K562 (cell line): ENCODE measurements at regions not wholly inside any gene's neighbourhood (a gene's known extent, or its start where the extent isn't known, plus 50 kb on each side); places are given as distances from the start of the nearest gene placed in this dataset.

ENCODE experiments used
- SRF ChIP-seq, 2 experiments: fragments of 250-450, 450-650 bp in 1 of 2; sonication (Bioruptor Pico) in 1 of 2; sonication (generic) in 1 of 2; formaldehyde crosslinking; IDR thresholded peaks; 2 replicates each; pipeline versions ENCODE4 v1.5.0 to v1.5.1; 2020 to 2022; ENCODE audit warnings: mild to moderate bottlenecking in 1 of 2, missing genetic modification reagents in 1 of 2
- ZBTB7A ChIP-seq: IDR thresholded peaks from 2 replicates; pipeline ENCODE4 v1.6.1; 2011; ENCODE audit warnings: low read depth, mild to moderate bottlenecking, low read length, moderate library complexity, borderline replicate concordance; ENCODE audit not compliant: control insufficient read depth
- ZSCAN29 ChIP-seq: fragments of 450-650 bp; IDR thresholded peaks from 2 replicates; pipeline ENCODE4 v1.6.1; 2017
- TF ChIP-seq, protein P1 (sequence below), 2 experiments: IDR thresholded peaks; 2 replicates each; pipeline ENCODE4 v1.6.1; 2012; ENCODE audit warnings: improper control_type of control experiment in 2 of 2, low read depth in 2 of 2, low read length in 2 of 2, borderline replicate concordance in 1 of 2

DNA sequence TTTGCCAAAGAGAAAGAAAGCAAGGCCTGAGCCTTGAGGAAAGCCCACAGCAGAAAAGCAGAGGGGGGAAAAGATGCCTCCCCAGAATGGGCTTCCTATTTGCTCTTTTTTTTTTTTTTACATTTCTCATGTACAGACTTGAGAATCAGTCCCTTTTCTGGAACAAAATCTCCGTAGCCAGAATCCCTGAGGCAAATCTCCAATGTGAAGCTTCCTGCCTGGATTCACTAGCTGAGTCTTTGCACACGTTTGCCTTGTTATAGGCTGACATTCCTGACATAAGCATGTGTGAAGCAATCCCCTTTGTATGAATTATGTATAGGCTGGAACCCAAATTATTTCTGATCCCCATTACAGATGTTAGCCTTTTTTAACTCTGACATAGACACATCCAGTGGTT is 52.2 kb upstream of the ACTL6A start:
- TF ChIP-seq SRF (CRISPR knock-in tag; IDR thresholded peaks at IDR 0.05) (no peak), ZBTB7A (no peak), ZSCAN29 (no peak)
- TF ChIP-seq, protein P1, sequence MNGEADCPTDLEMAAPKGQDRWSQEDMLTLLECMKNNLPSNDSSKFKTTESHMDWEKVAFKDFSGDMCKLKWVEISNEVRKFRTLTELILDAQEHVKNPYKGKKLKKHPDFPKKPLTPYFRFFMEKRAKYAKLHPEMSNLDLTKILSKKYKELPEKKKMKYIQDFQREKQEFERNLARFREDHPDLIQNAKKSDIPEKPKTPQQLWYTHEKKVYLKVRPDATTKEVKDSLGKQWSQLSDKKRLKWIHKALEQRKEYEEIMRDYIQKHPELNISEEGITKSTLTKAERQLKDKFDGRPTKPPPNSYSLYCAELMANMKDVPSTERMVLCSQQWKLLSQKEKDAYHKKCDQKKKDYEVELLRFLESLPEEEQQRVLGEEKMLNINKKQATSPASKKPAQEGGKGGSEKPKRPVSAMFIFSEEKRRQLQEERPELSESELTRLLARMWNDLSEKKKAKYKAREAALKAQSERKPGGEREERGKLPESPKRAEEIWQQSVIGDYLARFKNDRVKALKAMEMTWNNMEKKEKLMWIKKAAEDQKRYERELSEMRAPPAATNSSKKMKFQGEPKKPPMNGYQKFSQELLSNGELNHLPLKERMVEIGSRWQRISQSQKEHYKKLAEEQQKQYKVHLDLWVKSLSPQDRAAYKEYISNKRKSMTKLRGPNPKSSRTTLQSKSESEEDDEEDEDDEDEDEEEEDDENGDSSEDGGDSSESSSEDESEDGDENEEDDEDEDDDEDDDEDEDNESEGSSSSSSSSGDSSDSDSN (IDR thresholded peaks at IDR 0.05; ENCODE audit: borderline replicate concordance in 1 of 2, low read depth in 2 of 2, low read length in 2 of 2) = no peak
